Mesendoderm (in vitro differentiated cells): ENCODE measurements at regions not wholly inside any gene's neighbourhood (a gene's known extent, or its start where the extent isn't known, plus 50 kb on each side); places are given as distances from the start of the nearest gene placed in this dataset.
"Not testable (repeated sequence)": the region's sequence is repeated elsewhere in the genome, so short reads cannot be mapped to it uniquely, and the experiment has no call there.

Source experiments
- DNase-seq: peaks from one replicate; pipeline ENCODE4 v3.0.0; 2013
- H2AK5ac ChIP-seq: 2 replicates; pipeline ENCODE4 v1.6.1; 2013; ENCODE audit warnings: low read length, inconsistent platforms
- H2BK120ac ChIP-seq: 2 replicates; pipeline ENCODE4 v1.6.1; 2013; ENCODE audit warnings: low read depth, mild to moderate bottlenecking, low read length, moderate library complexity, mixed read lengths
- H2BK15ac ChIP-seq: replicated peaks from 2 replicates; pipeline ENCODE4 v1.6.1; 2013; ENCODE audit warnings: low read depth, mild to moderate bottlenecking, moderate library complexity
- H2BK5ac ChIP-seq: 2 replicates; pipeline ENCODE4 v1.6.1; 2013; ENCODE audit warnings: low read length, inconsistent platforms
- H3K18ac ChIP-seq: 2 replicates; pipeline ENCODE4 v1.6.1; 2013; ENCODE audit warnings: mild to moderate bottlenecking, low read length, mixed read lengths
- H3K23ac ChIP-seq: one replicate; pipeline ENCODE4 v1.6.1; 2013; ENCODE audit warnings: low read length
- H3K27ac ChIP-seq: 2 replicates; pipeline ENCODE4 v1.5.1; 2013; ENCODE audit warnings: low read depth, mild to moderate bottlenecking, inconsistent platforms, low read length, moderate library complexity
- H3K27me3 ChIP-seq: 2 replicates; pipeline ENCODE4 v1.6.1; 2013; ENCODE audit warnings: low read length, control low read depth, mild to moderate bottlenecking, inconsistent platforms; ENCODE audit not compliant: insufficient read depth, poor library complexity
- H3K36me3 ChIP-seq: 2 replicates; pipeline ENCODE4 v1.6.1; 2013; ENCODE audit warnings: low read length, inconsistent platforms; ENCODE audit not compliant: control insufficient read depth, insufficient read depth
- H3K4ac ChIP-seq: one replicate; pipeline ENCODE4 v1.6.1; 2013; ENCODE audit warnings: low read depth, mild to moderate bottlenecking, low read length, moderate library complexity
- H3K4me1 ChIP-seq: 2 replicates; pipeline ENCODE4 v1.6.1; 2013; ENCODE audit warnings: low read depth, low read length, inconsistent platforms; ENCODE audit not compliant: control insufficient read depth
- H3K4me2 ChIP-seq: 2 replicates; pipeline ENCODE4 v1.6.1; 2013; ENCODE audit warnings: low read length
- H3K4me3 ChIP-seq: 2 replicates; pipeline ENCODE4 v1.5.1; 2013; ENCODE audit warnings: mild to moderate bottlenecking, low read length
- H3K56ac ChIP-seq: one replicate; pipeline ENCODE4 v1.6.1; 2013; ENCODE audit warnings: low read length
- H3K79me1 ChIP-seq: 2 replicates; pipeline ENCODE4 v1.6.1; 2013; ENCODE audit warnings: low read length, inconsistent platforms
- H3K79me2 ChIP-seq: 2 replicates; pipeline ENCODE4 v1.6.1; 2013; ENCODE audit warnings: mild to moderate bottlenecking, low read length; ENCODE audit not compliant: control insufficient read depth, insufficient read depth
- H3K9ac ChIP-seq: 2 replicates; pipeline ENCODE4 v1.6.1; 2013; ENCODE audit warnings: low read length, inconsistent platforms
- H4K5ac ChIP-seq: one replicate; pipeline ENCODE4 v1.6.1; 2013; ENCODE audit warnings: low read length
- H4K8ac ChIP-seq: one replicate; pipeline ENCODE4 v1.6.1; 2013; ENCODE audit warnings: low read depth, mild to moderate bottlenecking, control low read depth, low read length, moderate library complexity
- WGBS: extraction: QIAGEN DNeasy Blood & Tissue Kit; methylation state at CpG from one replicate; pipeline ENCODE4 v1.1.7; 2013; ENCODE audit warnings: low lambda C conversion rate, missing lambda C conversion rate; ENCODE audit not compliant: insufficient coverage; ENCODE audit errors: extremely low coverage; 5-methylcytosine and 5-hydroxymethylcytosine counted together

GRCh38 chr9:74090921-74091320, 406.2 kb upstream of the RORB start:
- H3K4ac ChIP-seq, H3K56ac ChIP-seq, H2AK5ac ChIP-seq, H3K79me2 ChIP-seq, H3K4me3 ChIP-seq, H3K23ac ChIP-seq, H3K36me3 ChIP-seq, H3K4me2 ChIP-seq, H3K79me1 ChIP-seq, H2BK15ac ChIP-seq, H3K9ac ChIP-seq, H3K27ac ChIP-seq, H3K18ac ChIP-seq, H3K4me1 ChIP-seq, H4K5ac ChIP-seq, H2BK5ac ChIP-seq, H3K27me3 ChIP-seq, H2BK120ac ChIP-seq, H4K8ac ChIP-seq: not testable (repeated sequence)
- DNase-seq, result peak; percentile 32
- WGBS, result no CpG with 5 or more reads among the region's 3 CpGs

GRCh38 chr9:74092491-74092834, 404.7 kb upstream of the RORB start:
- Histone ChIP-seq H4K8ac (no peak overlapping the region), H3K18ac (no peak overlapping the region), H3K9ac (no peak overlapping the region), H4K5ac (no peak overlapping the region), H3K4me1 (no peaks in the 10 kb centered on the region), H3K23ac (no peak overlapping the region), H3K79me1 (no peaks in the 10 kb centered on the region), H3K56ac (no peak overlapping the region), H2BK15ac (no peak overlapping the region), H3K27me3 (no peaks in the 10 kb centered on the region), H2BK5ac (no peak overlapping the region), H2BK120ac (no peak overlapping the region), H3K27ac (no peak overlapping the region), H3K79me2 (no peaks in the 10 kb centered on the region), H3K4ac (no peak overlapping the region), H3K4me3 (no peak overlapping the region), H3K36me3 (no peaks in the 10 kb centered on the region), H2AK5ac (no peak overlapping the region), H3K4me2 (no peak overlapping the region)
- no CpG with 5 or more reads among the region's 1 CpG for WGBS
- no peak for DNase-seq

GRCh38 chr9:74094037-74094436, 403.1 kb upstream of the RORB start:
- H2AK5ac ChIP-seq, H3K9ac ChIP-seq, H3K18ac ChIP-seq, H2BK5ac ChIP-seq, H3K27ac ChIP-seq, H3K79me1 ChIP-seq, H4K8ac ChIP-seq, H3K79me2 ChIP-seq, H4K5ac ChIP-seq, H2BK120ac ChIP-seq, H3K27me3 ChIP-seq, H3K4me1 ChIP-seq, H3K4ac ChIP-seq, H3K36me3 ChIP-seq, H3K4me3 ChIP-seq, H3K4me2 ChIP-seq, H3K23ac ChIP-seq, H3K56ac ChIP-seq, H2BK15ac ChIP-seq: not testable (repeated sequence)
- peak; percentile 21 for DNase-seq
- WGBS, result no CpG with 5 or more reads among the region's 1 CpG

GRCh38 chr9:74094766-74095165, 402.4 kb upstream of the RORB start:
- no CpG with 5 or more reads among the region's 1 CpG for WGBS
- Histone ChIP-seq H3K27ac (no peak overlapping the region), H2AK5ac (no peak overlapping the region), H2BK15ac (no peak overlapping the region), H3K23ac (no peak overlapping the region), H3K79me2 (no peaks in the 10 kb centered on the region), H3K4me3 (no peak overlapping the region), H3K4me1 (no peaks in the 10 kb centered on the region), H3K4ac (no peak overlapping the region), H2BK5ac (no peak overlapping the region), H3K56ac (no peak overlapping the region), H2BK120ac (no peak overlapping the region), H3K27me3 (no peaks in the 10 kb centered on the region), H4K5ac (no peak overlapping the region), H3K79me1 (no peaks in the 10 kb centered on the region), H4K8ac (no peak overlapping the region), H3K4me2 (no peak overlapping the region), H3K9ac (no peak overlapping the region), H3K18ac (no peak overlapping the region), H3K36me3 (no peaks in the 10 kb centered on the region)
- no peak for DNase-seq

GRCh38 chr9:74095925-74096324, 401.2 kb upstream of the RORB start:
- DNase-seq, result no peak

GRCh38 chr9:74096420-74096819, 400.7 kb upstream of the RORB start:
- Histone ChIP-seq H3K4ac (no peak overlapping the region), H2BK5ac (no peak overlapping the region), H3K27ac (no peak overlapping the region), H3K27me3 (no peaks in the 10 kb centered on the region), H3K79me2 (no peaks in the 10 kb centered on the region), H2AK5ac (no peak overlapping the region), H4K5ac (no peak overlapping the region), H3K9ac (no peak overlapping the region), H2BK120ac (no peak overlapping the region), H3K4me1 (no peaks in the 10 kb centered on the region), H3K4me3 (no peak overlapping the region), H3K4me2 (no peak overlapping the region), H3K36me3 (no peaks in the 10 kb centered on the region), H3K18ac (no peak overlapping the region), H2BK15ac (no peak overlapping the region), H4K8ac (no peak overlapping the region), H3K79me1 (no peaks in the 10 kb centered on the region), H3K56ac (no peak overlapping the region), H3K23ac (no peak overlapping the region)
- WGBS, result 100% methylated on average over 1 of the region's 2 CpGs
- no peak for DNase-seq

More at GRCh38 chr9:74095925-74096324, 401.2 kb upstream of the RORB start:
- no peak overlapping the region for H3K56ac ChIP-seq
- H3K18ac ChIP-seq, result no peak overlapping the region
- H3K27ac ChIP-seq, result no peak overlapping the region
- no peak overlapping the region for H3K4me3 ChIP-seq
- H3K4ac ChIP-seq, result no peak overlapping the region
- H3K4me1 ChIP-seq, result no peaks in the 10 kb centered on the region
- no peak overlapping the region for H3K23ac ChIP-seq
- H4K5ac ChIP-seq, result no peak overlapping the region
- H3K36me3 ChIP-seq, result no peaks in the 10 kb centered on the region
- no peak overlapping the region for H3K4me2 ChIP-seq
- no peaks in the 10 kb centered on the region for H3K79me2 ChIP-seq
- no peak overlapping the region for H2AK5ac ChIP-seq
- H2BK5ac ChIP-seq, result no peak overlapping the region
- H3K79me1 ChIP-seq, result no peaks in the 10 kb centered on the region
- H4K8ac ChIP-seq, result no peak overlapping the region
- H3K27me3 ChIP-seq, result no peaks in the 10 kb centered on the region
- H3K9ac ChIP-seq, result no peak overlapping the region
- no peak overlapping the region for H2BK120ac ChIP-seq
- H2BK15ac ChIP-seq, result no peak overlapping the region
- no CpG with 5 or more reads among the region's 2 CpGs for WGBS
